Medulla oblongata (tissue), 1 donor: ENCODE measurements at regions not wholly inside any gene's neighbourhood (a gene's known extent, or its start where the extent isn't known, plus 50 kb on each side); places are given as distances from the start of the nearest gene placed in this dataset.
"Not testable (repeated sequence)": the region's sequence is repeated elsewhere in the genome, so short reads cannot be mapped to it uniquely, and the experiment has no call there.

Experiments
- DNase-seq: peaks from one replicate; pipeline ENCODE4 v3.0.0-alpha.2; 2015; ENCODE audit errors: extremely low spot score

DNA sequence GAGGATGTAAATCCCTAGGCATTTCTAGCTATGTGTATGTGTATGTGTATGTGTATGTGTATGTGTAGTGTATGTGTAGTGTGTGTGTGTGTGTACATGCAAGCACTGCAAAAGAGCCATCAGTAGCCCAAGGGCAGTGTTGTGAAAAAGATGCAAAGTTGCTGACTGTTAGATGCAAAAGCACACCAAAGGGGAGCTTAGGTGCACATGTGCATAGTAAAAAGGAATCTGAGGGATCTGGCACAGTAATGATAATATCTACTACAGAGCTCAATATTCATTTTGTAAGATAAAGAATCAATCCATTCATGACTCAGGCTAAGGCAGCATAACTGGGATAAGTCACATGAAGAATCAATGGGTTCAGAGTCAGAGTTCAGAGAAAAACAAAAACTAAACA, 80.2 kb downstream of the TMEM47 start:
- DNase-seq: no peak

GRCh38 chrX:34565981-34566380, 91.1 kb downstream of the TMEM47 start:
- no peak for DNase-seq

DNA sequence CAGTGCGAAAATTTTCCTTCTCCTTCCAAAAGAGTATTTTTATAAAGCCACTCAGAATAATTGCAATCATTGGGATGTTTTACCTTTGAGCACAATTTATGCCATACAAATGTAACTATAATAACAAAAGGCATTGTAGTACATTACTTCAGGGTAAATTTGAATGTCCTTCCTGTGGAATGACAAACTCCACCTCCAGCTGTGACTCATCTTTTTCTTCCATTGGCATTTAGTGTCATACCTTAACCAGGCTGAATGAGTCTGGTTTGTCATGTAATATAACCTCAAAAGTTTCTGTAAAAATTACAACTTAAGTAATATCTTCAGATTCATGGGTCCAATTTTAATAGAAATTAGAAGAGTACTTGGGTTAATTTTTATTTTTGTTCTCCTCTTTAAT, 93.3 kb downstream of the TMEM47 start:
- no peak for DNase-seq

DNA sequence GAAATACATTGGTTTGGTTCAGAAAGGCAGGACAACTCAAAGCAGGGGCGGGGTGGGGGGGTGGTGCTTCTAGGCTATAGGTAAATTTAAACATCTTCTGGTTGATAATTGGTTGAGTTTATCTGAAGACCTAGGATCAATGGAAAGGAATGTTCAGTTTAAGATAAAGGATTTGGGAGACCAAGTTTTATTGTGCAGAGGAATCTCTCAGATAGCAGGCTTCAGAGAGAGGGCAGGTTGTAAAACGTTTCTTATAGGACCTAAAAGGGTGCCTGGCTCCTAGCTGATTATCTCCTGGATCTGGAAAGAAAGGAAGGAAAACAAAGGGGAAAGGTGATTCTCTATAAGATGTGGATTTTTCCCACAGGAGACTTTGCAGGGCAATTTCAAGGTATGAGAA, 94.0 kb downstream of the TMEM47 start:
- DNase-seq: no peak

GRCh38 chrX:34562006-34562405, 95.1 kb downstream of the TMEM47 start:
- no peak for DNase-seq

- no peak for DNase-seq
Observed at GRCh38 chrX:34560180-34560579, 96.9 kb downstream of the TMEM47 start.

DNA sequence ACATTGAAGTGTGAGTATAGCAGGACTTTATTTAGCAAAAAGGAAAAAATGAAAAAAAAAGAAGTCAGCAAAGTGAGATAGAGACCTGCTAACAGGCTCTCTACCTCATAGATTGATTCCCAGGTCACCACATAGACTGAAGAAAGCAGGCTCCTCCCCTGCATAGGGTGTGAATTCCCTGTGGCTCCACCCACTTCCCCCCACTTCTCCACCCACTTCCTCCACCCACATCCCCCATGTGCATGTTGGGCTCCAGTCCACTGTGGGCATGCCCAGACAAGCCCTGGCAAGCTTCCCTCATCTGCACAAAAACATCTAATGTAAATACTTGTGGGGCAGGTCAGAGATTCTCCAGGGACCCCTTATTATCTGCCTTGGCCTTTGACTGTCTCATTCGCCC, 97.8 kb downstream of the TMEM47 start:
- DNase-seq: no peak

DNA sequence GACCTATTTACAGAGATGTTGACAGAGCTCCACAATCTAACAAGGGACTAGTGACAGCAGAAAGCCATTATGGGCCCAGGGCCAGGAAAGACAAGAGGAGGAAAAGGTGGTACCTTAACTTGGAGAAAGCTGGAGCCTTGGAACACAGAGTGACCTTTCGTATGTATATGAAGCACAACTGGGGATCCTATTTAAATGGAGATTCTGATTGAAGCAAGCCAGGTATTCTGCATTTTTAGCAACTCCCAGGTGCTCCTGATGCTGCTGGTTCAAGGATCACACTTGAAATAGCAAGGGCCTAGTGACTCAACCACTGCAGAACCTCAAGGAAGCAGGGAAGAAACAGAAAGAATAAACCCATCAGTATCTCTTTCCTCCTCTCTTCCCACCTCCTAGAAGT, 99.4 kb downstream of the TMEM47 start:
- DNase-seq: no peak

GRCh38 chrX:34555481-34555880, 101.6 kb downstream of the TMEM47 start:
- no peak for DNase-seq

DNA sequence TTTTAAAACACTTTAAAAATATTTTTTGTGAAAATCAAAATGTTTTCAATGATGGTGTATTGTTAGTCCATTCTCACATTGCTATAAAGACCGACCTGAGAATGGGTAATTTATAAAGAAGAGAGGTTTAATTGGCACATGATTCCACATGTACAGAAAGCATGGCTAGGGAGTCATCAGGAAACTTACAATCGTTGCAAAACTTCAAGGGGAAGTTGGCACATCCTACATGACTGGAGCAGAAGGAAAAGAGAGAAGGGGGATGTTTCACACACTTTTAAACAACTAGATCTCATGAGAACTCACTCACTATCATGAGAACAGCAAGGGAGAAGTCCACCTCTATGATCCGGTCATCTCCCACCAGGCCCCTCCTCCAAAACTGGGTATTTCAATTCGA, 110.7 kb downstream of the TMEM47 start:
- DNase-seq: no peak

- DNase-seq: no peak
Observed at GRCh38 chrX:34528081-34528480, 129.0 kb downstream of the TMEM47 start.

GRCh38 chrX:34521563-34521962, 135.5 kb downstream of the TMEM47 start:
- no peak for DNase-seq

DNA sequence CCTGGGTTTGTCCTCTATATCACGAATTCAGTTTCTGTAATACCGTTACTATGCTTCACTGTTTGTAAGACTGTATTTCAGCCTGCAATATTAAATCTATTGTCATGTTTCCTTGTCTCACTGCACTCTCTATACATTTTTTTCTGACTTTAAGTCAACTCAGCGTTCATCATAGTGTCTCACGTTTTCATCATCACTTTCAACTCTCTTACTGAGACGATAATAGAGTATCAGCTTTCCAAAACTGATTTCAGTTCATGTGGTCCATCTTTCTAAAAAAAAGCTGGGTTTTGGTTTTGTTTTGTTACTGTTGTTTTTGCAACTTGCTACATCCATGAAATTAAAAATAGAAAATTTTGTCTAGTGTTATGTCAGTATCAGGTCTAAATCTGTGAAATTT, 147.7 kb downstream of the TMEM47 start:
- DNase-seq: no peak

- no peak for DNase-seq
Observed at GRCh38 chrX:34503119-34503518, 154.0 kb downstream of the TMEM47 start.

DNA sequence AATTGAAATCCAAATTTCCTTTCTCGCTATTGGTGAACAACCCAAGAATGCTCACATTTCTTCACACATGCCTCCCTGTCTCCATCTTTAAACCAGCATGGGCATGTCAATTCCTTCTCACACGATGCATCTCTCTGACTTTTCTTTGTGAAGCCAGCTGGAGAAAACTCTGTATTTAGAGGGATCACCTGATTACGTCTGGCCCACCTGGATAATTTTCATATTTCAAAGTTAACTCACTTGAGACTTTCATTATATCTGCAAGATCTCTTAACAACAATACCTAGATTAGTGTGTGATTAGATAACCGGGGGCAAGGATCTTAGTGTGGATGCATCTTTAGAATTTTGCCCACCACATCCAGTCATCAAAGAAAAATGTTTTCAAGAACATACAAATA, 164.0 kb downstream of the TMEM47 start:
- no peak for DNase-seq

DNA sequence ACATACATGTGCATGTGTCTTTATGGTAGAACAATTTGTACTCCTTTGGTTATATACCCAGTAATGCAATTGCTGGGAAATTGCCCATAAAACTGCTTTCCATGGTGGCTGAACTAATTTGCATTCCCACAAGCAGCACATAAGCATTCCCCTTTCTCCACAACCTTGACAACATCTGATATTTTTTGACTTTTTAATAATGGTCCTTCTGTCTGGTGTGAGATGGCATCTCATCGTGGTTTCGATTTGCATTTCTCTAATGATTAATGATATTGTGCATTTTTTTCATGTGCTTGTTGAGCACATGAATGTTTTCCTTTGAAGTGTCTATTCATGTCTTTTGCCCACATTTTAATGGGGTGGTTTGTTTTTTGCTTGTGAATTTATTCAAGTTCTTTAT, 166.0 kb downstream of the TMEM47 start:
- DNase-seq: no peak

DNA sequence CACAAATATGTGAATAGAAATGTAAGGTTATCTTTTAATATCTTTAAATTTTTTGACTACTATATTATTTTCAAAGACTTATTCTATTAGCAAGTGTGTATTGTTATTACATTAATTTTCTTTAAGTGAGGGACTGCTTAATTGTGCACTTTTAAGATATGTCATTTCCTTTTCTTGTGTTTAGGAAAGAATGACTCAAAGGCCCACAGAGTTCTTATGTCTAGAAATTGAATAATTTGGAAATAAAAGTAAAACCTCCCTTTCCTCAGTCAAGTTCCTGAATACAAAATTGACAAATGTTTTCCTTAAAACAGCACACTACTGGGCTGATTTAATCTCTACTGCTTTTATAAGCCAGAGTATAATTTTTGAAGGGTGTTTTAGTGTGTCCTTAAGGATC, 169.7 kb downstream of the TMEM47 start:
- no peak for DNase-seq

DNA sequence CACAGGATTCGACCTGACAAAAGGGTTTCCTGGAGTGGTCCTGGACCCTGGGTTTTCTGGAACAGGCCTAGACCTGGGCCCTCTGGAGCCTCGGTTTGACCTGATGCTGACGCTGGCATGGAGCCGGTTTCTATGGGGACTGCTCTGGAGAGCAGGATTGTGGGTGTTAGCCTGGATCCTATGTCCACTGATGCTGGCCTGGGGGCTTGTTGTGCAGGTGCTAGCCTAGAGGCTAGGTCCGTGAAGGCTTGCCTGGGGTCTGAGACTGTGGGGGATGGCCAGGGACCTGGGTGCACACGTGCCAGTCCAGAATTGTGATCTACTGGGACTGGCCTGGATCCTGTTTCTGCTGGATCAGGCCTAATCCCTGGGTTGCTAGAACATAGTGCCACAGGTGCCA, 173.1 kb downstream of the TMEM47 start:
- DNase-seq: no peak

DNA sequence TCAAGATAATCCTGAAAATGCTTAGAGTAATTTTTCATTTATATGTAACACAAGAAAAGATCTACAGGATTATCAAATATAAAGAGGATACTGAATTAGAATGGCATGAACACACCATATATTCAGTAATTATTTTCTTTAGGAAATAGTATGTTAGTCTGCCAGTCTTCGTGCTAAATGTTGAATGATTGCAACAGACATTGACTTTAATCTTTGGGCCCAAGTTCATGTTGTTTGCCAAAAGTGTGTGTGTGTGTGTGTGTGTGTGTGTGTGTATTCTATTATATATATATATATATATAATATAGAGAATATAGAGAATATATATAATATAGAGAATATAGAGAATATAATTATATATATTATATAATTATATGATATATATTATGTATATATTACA, 186.6 kb downstream of the TMEM47 start:
- no peak for DNase-seq

DNA sequence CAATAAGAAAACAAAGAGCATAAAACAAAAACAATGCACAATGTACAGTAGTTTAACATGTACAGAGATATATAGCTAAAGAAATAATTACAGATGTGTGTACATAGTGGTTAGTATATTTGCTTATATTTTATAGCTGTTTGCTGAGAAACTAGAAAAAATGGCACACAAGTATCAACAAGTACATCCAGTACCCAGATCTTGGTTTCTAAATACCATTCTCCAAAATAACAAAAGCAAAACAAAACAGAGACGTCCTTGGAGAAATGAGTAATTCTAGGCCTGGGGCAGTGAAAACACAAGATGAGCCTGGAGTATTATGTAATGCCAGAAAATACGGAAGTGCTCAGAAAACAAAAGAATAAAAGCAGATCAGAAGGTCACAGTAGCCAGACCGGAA, 189.6 kb downstream of the TMEM47 start:
- DNase-seq: no peak

GRCh38 chrX:34463220-34463619, 193.9 kb downstream of the TMEM47 start:
- not testable (repeated sequence) for DNase-seq

GRCh38 chrX:34457850-34458249, 199.2 kb downstream of the TMEM47 start:
- not testable (repeated sequence) for DNase-seq

- DNase-seq: no peak
Observed at GRCh38 chrX:34437586-34437985, 219.5 kb downstream of the TMEM47 start.

GRCh38 chrX:34426334-34426733, 230.8 kb downstream of the TMEM47 start:
- DNase-seq: no peak

DNA sequence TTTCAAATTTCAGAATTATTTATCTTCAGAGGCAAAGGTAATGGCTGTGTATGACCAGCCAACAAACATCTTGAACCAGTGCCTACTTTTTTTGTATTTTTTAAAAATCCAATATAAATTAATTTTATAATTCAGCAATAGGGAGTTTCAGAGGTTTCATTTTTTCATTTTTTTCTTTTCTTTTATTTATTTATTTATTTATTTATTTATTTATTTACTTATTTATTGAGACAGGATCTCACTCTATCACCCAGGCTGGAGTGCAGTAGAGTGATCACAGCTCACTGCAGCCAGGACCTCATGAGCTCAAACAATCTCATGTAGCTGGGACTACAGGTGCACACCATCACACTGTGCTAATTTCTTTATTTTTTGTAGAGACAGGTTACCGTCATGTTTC, 250.5 kb downstream of the TMEM47 start:
- no peak for DNase-seq
